Stimulated activated CD4-positive, alpha-beta T cell treated with anti-CD3 and anti-CD28 coated beads, Interleukin-2, amount 100 ng/mL, for 48 hours (primary cell): ENCODE measurements at regions not wholly inside any gene's neighbourhood (a gene's known extent, or its start where the extent isn't known, plus 50 kb on each side); places are given as distances from the start of the nearest gene placed in this dataset.
"Not testable (repeated sequence)": the region's sequence is repeated elsewhere in the genome, so short reads cannot be mapped to it uniquely, and the experiment has no call there.

ENCODE experiments used
- DNase-seq, 2 donors: peaks; one replicate each; pipeline ENCODE4 v3.0.0-alpha.2; 2020

GRCh38 chr5:96125231-96125891 lies 163.7 kb upstream of the ELL2 start:
- no peak for DNase-seq

- no peak for DNase-seq
Measured at GRCh38 chr5:96124589-96124988, 162.9 kb upstream of the ELL2 start.

DNA sequence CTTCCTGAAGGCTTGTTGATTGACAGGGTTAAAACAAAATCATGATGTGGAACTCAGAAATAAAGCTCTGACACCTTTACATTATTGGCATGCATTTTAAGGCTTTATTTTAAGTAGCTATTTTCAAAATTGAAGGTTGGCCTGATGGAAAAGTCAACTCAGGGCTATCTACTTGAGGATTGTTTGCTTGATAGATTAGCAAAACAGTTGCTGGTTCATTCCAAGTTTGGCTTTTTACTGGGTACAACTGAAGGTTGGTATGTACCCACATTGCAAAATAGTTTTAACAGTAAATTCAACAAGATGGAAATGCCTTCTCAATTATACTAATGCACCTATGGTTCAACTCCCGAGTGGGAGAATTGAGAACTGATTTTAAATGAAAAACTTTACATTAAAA lies 161.8 kb upstream of the ELL2 start:
- no peak for DNase-seq

GRCh38 chr5:96121364-96121763 lies 159.7 kb upstream of the ELL2 start:
- no peak for DNase-seq

- DNase-seq = no peak
Measured at GRCh38 chr5:96120120-96120519, 158.5 kb upstream of the ELL2 start.

DNA sequence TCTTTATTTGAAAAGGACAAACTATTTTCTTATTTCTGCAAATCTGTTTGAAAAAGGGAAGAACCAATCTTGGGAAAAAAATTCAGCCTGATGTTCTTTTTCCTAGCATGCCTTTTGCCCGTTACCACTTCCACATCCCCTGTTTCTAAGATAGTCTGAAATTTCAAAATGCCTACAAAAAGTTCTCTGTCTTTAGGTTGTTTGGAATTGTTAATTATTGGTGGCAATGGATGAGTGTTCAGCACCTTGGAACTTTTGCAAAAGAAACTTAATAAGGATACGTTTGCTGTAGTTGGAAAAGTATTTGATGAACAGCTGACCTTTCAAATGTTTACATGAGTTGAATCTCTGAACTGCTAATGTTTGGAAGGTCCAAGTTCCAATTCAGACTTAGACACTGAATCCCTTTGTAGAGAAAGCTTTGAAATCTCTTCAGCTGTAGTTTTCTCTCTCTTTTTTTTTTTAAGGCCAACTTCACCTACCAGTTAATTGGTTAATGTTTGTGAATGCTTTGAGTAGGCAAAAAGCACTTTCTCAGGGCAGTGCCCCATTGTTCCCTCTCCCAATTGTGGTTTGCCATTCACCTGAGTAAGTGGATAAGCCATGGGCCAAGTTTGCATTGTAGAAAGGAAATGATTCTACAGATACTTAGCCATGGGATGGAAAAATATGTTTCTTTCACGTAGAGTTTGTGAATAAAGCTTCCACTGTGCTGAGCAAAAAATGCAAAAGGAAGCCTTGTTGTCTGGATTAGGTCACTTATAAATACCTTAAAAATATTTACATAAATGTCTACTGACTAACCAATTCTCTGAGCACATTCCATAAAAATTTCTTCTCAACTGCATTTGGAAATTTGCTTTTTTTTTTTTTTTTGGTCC lies 156.4 kb upstream of the ELL2 start:
- no peak for DNase-seq

DNA sequence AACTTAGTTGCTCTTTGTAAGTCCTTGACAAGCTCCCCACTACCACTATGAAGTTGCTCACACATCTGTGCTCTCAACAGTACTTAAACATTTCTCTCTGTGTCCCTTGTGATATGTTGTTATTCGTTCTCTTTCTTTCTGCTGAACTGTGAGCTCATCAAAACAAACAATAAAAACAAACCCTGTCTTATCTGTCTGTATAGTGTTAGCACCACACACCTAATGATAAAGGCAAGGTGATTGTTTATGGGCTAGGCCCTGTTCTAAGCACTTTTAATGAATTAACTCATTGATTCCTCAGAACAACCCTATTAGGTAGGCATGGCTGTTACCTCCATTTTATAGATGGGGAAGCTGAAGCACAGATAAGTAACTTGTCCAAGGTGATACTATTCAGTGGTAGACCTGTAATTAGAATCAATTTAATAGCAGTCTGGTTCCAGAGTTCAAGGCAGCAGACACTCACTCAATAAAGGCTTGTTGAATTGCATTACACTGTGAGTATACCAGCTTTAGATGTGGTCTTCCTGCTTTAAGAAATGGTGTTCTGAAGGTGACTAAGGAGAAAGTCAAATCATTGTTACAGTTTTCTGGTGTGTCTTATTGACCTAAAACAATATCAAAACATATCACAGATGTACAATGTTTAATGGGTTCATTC lies 153.6 kb upstream of the ELL2 start:
- no peak for DNase-seq

- DNase-seq = peak in 1 of 2 donors; percentile 2
Measured at GRCh38 chr5:96114736-96115135, 153.1 kb upstream of the ELL2 start.

- no peak for DNase-seq
Measured at GRCh38 chr5:96113170-96113939, 151.7 kb upstream of the ELL2 start.

DNA sequence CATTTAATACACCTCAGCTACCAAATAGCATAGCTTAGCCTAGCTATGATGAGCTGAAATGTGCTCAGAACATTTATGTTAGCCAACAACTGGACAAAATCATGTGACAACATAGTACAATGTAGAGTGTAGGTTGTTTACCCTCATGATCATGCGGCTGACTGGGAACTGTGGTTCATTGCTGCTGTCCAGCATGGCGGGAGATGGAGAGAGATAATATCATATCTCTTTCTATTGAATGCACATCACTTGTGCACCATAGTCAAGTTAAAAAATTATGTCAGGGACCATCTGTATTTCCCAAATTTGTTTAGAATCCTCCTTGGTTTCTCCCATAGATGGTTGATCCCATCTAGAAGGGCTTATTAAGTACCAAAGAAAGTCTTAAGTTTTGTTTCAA lies 151.1 kb upstream of the ELL2 start:
- DNase-seq = no peak

GRCh38 chr5:96112123-96112670 lies 150.5 kb upstream of the ELL2 start:
- DNase-seq = no peak

- no peak for DNase-seq
Measured at GRCh38 chr5:96111080-96111756, 149.6 kb upstream of the ELL2 start.

DNA sequence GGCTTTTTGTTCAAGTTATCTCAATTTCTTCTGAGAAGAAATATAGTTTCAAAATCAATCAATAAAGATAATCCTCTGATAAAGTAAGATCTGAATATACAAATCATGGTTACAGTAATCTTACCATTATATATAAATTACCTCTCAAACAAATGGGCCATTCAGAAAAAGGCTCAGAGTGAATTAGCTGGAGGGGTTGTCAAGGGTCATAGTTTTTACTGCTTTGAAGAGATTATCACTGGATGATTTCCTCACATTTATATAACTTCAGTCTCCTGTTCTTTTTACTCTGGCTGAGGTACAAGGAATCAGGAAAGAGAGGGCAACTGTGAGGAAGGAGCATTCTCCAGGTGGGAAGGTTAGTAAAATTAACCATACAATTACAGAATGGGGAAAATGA lies 148.6 kb upstream of the ELL2 start:
- DNase-seq = no peak

DNA sequence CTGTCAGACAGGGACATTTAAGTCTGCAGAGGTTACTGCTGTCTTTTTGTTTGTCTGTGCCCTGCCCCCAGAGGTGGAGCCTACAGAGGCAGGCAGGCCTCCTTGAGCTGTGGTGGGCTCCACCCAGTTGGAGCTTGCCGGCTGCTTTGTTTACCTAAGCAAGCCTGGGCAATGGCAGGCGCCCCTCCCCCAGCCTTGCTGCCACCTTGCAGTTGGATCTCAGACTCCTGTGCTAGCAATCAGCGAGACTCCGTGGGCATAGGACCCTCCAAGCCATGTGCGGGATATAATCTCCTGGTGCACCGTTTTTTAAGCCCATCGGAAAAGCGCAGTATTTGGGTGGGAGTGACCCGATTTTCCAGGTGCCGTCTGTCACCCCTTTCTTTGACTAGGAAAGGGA lies 147.0 kb upstream of the ELL2 start:
- DNase-seq = not testable (repeated sequence)

GRCh38 chr5:96103829-96104228 lies 142.2 kb upstream of the ELL2 start:
- DNase-seq = not testable (repeated sequence)

- DNase-seq = no peak
Measured at GRCh38 chr5:96101358-96102089, 139.9 kb upstream of the ELL2 start.

GRCh38 chr5:96097488-96097887 lies 135.8 kb upstream of the ELL2 start:
- DNase-seq = not testable (repeated sequence)

DNA sequence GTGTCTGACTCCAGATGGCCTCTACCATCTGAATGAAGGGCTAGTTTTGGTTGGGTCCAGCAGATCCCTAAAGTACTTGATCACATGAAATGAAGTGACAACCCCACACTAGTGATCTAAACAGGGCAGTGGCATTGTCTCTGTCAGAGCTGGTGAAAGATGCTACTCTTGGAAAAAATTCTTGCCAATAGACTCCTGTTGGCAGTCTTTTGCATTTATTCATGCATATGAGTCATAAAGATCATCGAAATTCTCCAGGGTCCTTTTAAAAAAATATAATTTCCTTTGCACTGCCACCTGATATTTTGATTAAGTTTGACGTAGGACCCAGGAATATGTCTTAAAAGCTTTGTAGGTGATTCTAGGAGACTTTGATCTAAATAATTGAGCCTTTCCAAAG lies 135.1 kb upstream of the ELL2 start:
- no peak for DNase-seq

GRCh38 chr5:96094904-96095303 lies 133.3 kb upstream of the ELL2 start:
- no peak for DNase-seq

DNA sequence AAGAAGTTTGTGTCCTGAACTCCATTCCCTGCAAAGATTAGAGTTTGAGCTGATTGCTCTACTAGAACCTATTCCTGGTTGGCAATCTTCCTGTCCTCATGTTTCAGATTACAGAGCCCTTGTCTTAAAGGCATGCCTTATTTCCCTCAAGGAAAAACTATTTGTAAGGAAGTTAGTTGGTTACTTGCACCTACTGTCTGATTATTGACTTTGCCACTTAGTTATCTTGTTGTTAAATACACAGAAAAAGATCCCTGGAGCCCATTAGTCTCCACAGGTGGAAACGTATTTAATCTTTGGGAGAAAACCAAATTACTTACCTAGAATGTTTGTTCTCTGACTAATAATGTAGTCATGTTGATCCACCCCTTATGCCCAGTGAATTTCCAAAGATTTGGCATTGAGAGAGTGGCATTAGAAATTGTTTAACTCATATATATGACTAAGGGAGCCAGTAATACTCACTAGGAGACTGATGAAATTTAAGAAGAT lies 132.3 kb upstream of the ELL2 start:
- no peak for DNase-seq

- DNase-seq = no peak
Measured at GRCh38 chr5:96093340-96093739, 131.7 kb upstream of the ELL2 start.
